Astrocyte (in vitro differentiated cells and primary cell): ENCODE measurements at regions not wholly inside any gene's neighbourhood (a gene's known extent, or its start where the extent isn't known, plus 50 kb on each side); places are given as distances from the start of the nearest gene placed in this dataset.

ENCODE experiments used
- DNase-seq: peaks from one replicate; pipeline ENCODE4 v3.0.0-alpha.2; 2010; ENCODE audit warnings: low read depth
- FAIRE-seq: peaks from 2 replicates; lab custom pipeline; 2011; peaks lifted over from hg19 to GRCh38; lab: Jason Lieb, UNC
- H2AFZ ChIP-seq: 2 replicates; pipeline ENCODE4 v1.6.0; 2012; ENCODE audit warnings: low read depth, low read length, inconsistent platforms
- H3K27ac ChIP-seq: 2 replicates; pipeline ENCODE4 v1.5.1; 2011; ENCODE audit warnings: low read depth, low read length, inconsistent platforms
- H3K27me3 ChIP-seq: 2 replicates; pipeline ENCODE4 v1.6.0; 2011; ENCODE audit warnings: low read length, inconsistent platforms; ENCODE audit not compliant: insufficient read depth
- H3K36me3 ChIP-seq: 2 replicates; pipeline ENCODE4 v1.5.1; 2011; ENCODE audit warnings: low read length, inconsistent platforms; ENCODE audit not compliant: insufficient read depth
- H3K4me1 ChIP-seq: 2 replicates; pipeline ENCODE4 v1.5.1; 2011; ENCODE audit warnings: low read length, inconsistent platforms; ENCODE audit not compliant: insufficient read depth
- H3K4me2 ChIP-seq: 2 replicates; pipeline ENCODE4 v1.6.0; 2012; ENCODE audit warnings: low read length, inconsistent platforms
- H3K4me3 ChIP-seq: 2 replicates; pipeline ENCODE4 v1.5.1; 2011; ENCODE audit warnings: low read depth, mild to moderate bottlenecking, low read length, inconsistent platforms; ENCODE audit not compliant: insufficient read depth
- H3K79me2 ChIP-seq: 2 replicates; pipeline ENCODE4 v1.6.0; 2012; ENCODE audit warnings: mild to moderate bottlenecking, low read length, inconsistent platforms; ENCODE audit not compliant: insufficient read depth
- H3K9ac ChIP-seq: 2 replicates; pipeline ENCODE4 v1.6.0; 2012; ENCODE audit warnings: mild to moderate bottlenecking, low read length, inconsistent platforms
- H3K9me3 ChIP-seq: 2 replicates; pipeline ENCODE4 v1.5.1; 2012; ENCODE audit warnings: low read depth, mild to moderate bottlenecking, low read length, inconsistent platforms; ENCODE audit not compliant: insufficient read depth
- H4K20me1 ChIP-seq: 2 replicates; pipeline ENCODE4 v1.6.0; 2012; ENCODE audit warnings: low read length, inconsistent platforms; ENCODE audit not compliant: insufficient read depth
- H3K27ac Mint-ChIP-seq: one replicate; pipeline ENCODE4 v1.8.0; 2021; ENCODE audit warnings: mild to moderate bottlenecking, mixed read lengths; ENCODE audit not compliant: unreplicated experiment
- H3K27me3 Mint-ChIP-seq: one replicate; pipeline ENCODE4 v1.8.0; 2021; ENCODE audit warnings: low read depth, mixed read lengths; ENCODE audit not compliant: unreplicated experiment
- H3K36me3 Mint-ChIP-seq: one replicate; pipeline ENCODE4 v1.8.0; 2021; ENCODE audit warnings: low read depth, mixed read lengths; ENCODE audit not compliant: unreplicated experiment
- H3K4me1 Mint-ChIP-seq: one replicate; pipeline ENCODE4 v1.8.0; 2021; ENCODE audit warnings: low read depth, mixed read lengths; ENCODE audit not compliant: unreplicated experiment
- H3K4me3 Mint-ChIP-seq: one replicate; pipeline ENCODE4 v1.8.0; 2021; ENCODE audit warnings: mild to moderate bottlenecking, moderate library complexity, mixed read lengths; ENCODE audit not compliant: unreplicated experiment
- H3K9me3 Mint-ChIP-seq: one replicate; pipeline ENCODE4 v1.8.0; 2021; ENCODE audit warnings: mild to moderate bottlenecking, mixed read lengths; ENCODE audit not compliant: unreplicated experiment
- CTCF ChIP-seq: IDR thresholded peaks from 2 replicates; pipeline ENCODE4 v1.5.1; 2011; ENCODE audit warnings: low read depth, mild to moderate bottlenecking, inconsistent platforms, low read length, moderate library complexity; ENCODE audit not compliant: insufficient read depth
- EZH2 ChIP-seq: IDR thresholded peaks from 2 replicates; pipeline ENCODE4 v1.6.1; 2012; ENCODE audit warnings: mild to moderate bottlenecking, low read length, inconsistent platforms; ENCODE audit not compliant: insufficient read depth

- H3K4me3 ChIP-seq: no peak overlapping the region
- FAIRE-seq: no peak
- peaks cover 2% of the 10 kb centered on the region for H3K9me3 Mint-ChIP-seq
Observed at GRCh38 chr2:104518256-104518655, 335.7 kb upstream of the POU3F3 start.

GRCh38 chr2:104521247-104521646 lies 332.7 kb upstream of the POU3F3 start:
- H3K4me3 ChIP-seq: no peak overlapping the region
- no peak overlapping the region for H3K4me3 Mint-ChIP-seq
- no peak overlapping the region for H3K27ac ChIP-seq
- no peaks in the 10 kb centered on the region for H3K36me3 Mint-ChIP-seq
- H3K27me3 ChIP-seq: no peaks in the 10 kb centered on the region
- no peak for FAIRE-seq
- H3K36me3 ChIP-seq: no peaks in the 10 kb centered on the region
- H3K9me3 ChIP-seq: no peaks in the 10 kb centered on the region
- no peak overlapping the region for H3K27ac Mint-ChIP-seq
- no peaks in the 10 kb centered on the region for H3K4me1 Mint-ChIP-seq
- no peak overlapping the region for H3K9ac ChIP-seq
- no peaks in the 10 kb centered on the region for H3K27me3 Mint-ChIP-seq
- TF ChIP-seq CTCF (no peak), EZH2 (no peak)
- H3K4me1 ChIP-seq: no peaks in the 10 kb centered on the region
- H3K9me3 Mint-ChIP-seq: peaks cover 2% of the 10 kb centered on the region
- no peaks in the 10 kb centered on the region for H4K20me1 ChIP-seq
- no peak for DNase-seq
- H3K79me2 ChIP-seq: no peaks in the 10 kb centered on the region
- no peak overlapping the region for H2AFZ ChIP-seq
- no peak overlapping the region for H3K4me2 ChIP-seq

More at GRCh38 chr2:104518256-104518655, 335.7 kb upstream of the POU3F3 start:
- Histone ChIP-seq H3K4me2 (no peak overlapping the region), H3K4me1 (no peaks in the 10 kb centered on the region), H3K79me2 (no peaks in the 10 kb centered on the region), H3K9ac (no peak overlapping the region), H2AFZ (no peak overlapping the region), H3K9me3 (no peaks in the 10 kb centered on the region), H3K36me3 (no peaks in the 10 kb centered on the region), H4K20me1 (no peaks in the 10 kb centered on the region), H3K27ac (no peak overlapping the region), H3K27me3 (no peaks in the 10 kb centered on the region)
- H3K36me3 Mint-ChIP-seq: no peaks in the 10 kb centered on the region
- no peak overlapping the region for H3K27ac Mint-ChIP-seq
- H3K4me1 Mint-ChIP-seq: no peaks in the 10 kb centered on the region
- DNase-seq: no peak
- H3K4me3 Mint-ChIP-seq: no peak overlapping the region
- TF ChIP-seq EZH2: no peak
- TF ChIP-seq CTCF: no peak
- H3K27me3 Mint-ChIP-seq: no peaks in the 10 kb centered on the region

- Histone ChIP-seq H3K27ac (no peak overlapping the region), H3K4me3 (no peak overlapping the region), H4K20me1 (no peaks in the 10 kb centered on the region), H3K9me3 (no peaks in the 10 kb centered on the region), H3K79me2 (no peaks in the 10 kb centered on the region), H3K4me1 (no peaks in the 10 kb centered on the region), H3K4me2 (no peak overlapping the region), H3K27me3 (no peaks in the 10 kb centered on the region), H2AFZ (no peak overlapping the region), H3K9ac (no peak overlapping the region), H3K36me3 (no peaks in the 10 kb centered on the region)
- H3K4me3 Mint-ChIP-seq: no peak overlapping the region
- no peak for TF ChIP-seq EZH2
- TF ChIP-seq CTCF: no peak
- peaks cover 2% of the 10 kb centered on the region for H3K9me3 Mint-ChIP-seq
- DNase-seq (no peak), FAIRE-seq (no peak)
- H3K36me3 Mint-ChIP-seq: no peaks in the 10 kb centered on the region
- H3K27ac Mint-ChIP-seq: no peak overlapping the region
- no peaks in the 10 kb centered on the region for H3K27me3 Mint-ChIP-seq
- H3K4me1 Mint-ChIP-seq: no peaks in the 10 kb centered on the region
Observed at GRCh38 chr2:104523921-104524320, 330.0 kb upstream of the POU3F3 start.
